A673 (cell line): ENCODE measurements at regions not wholly inside any gene's neighbourhood (a gene's known extent, or its start where the extent isn't known, plus 50 kb on each side); places are given as distances from the start of the nearest gene placed in this dataset.

Experiments used
- EZH2 ChIP-seq: fragments of 200-600 bp; sonication (generic); IDR thresholded peaks from 2 replicates; pipeline ENCODE4 v1.6.1; 2017; ENCODE audit warnings: borderline replicate concordance, low read depth, mild to moderate bottlenecking, mixed read lengths, antibody characterized with exemption, low read length; ENCODE audit not compliant: poor library complexity, severe bottlenecking
- TF ChIP-seq, protein P1 (sequence below): fragments of 300-800, 200-600 bp; sonication (generic); conservative IDR thresholded peaks from 2 replicates; pipeline ENCODE4 v1.5.1; 2017; ENCODE audit warnings: low read depth, mild to moderate bottlenecking, antibody characterized with exemption, low read length, moderate library complexity, mixed read lengths

DNA sequence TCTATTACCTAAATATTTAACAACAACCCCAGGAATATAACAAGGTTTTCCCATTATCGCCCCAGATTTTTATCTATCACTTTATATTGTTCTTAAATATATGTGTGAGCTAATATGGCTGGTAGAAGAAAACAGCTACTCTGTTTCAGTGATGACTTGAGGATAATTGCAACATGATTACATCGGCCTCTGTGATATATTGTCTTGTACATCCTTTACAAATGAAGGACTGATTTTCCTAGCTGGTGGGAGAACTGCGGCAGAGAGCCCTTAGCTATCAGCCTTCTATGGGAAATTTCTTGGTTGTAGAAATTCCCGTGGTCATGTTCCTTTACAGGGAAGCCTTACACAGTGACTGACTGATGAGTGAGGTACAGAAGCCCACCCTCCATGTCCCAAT is 110.9 kb upstream of the ZNF717 start:
- TF ChIP-seq, protein P1, sequence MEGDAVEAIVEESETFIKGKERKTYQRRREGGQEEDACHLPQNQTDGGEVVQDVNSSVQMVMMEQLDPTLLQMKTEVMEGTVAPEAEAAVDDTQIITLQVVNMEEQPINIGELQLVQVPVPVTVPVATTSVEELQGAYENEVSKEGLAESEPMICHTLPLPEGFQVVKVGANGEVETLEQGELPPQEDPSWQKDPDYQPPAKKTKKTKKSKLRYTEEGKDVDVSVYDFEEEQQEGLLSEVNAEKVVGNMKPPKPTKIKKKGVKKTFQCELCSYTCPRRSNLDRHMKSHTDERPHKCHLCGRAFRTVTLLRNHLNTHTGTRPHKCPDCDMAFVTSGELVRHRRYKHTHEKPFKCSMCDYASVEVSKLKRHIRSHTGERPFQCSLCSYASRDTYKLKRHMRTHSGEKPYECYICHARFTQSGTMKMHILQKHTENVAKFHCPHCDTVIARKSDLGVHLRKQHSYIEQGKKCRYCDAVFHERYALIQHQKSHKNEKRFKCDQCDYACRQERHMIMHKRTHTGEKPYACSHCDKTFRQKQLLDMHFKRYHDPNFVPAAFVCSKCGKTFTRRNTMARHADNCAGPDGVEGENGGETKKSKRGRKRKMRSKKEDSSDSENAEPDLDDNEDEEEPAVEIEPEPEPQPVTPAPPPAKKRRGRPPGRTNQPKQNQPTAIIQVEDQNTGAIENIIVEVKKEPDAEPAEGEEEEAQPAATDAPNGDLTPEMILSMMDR = no peak
- no peak for TF ChIP-seq EZH2
